Hematopoietic multipotent progenitor cell treated with erythropoietin and hydrocortisone succinate and interleukin-3 and kit ligand, for 4 days (in vitro differentiated cells): ENCODE measurements at regions not wholly inside any gene's neighbourhood (a gene's known extent, or its start where the extent isn't known, plus 50 kb on each side); places are given as distances from the start of the nearest gene placed in this dataset.
"Not testable (repeated sequence)": the region's sequence is repeated elsewhere in the genome, so short reads cannot be mapped to it uniquely, and the experiment has no call there.

ENCODE experiments used
- DNase-seq: peaks from one replicate; pipeline ENCODE4 v3.0.0-alpha.2; 2015

- DNase-seq: no peak
Observed at GRCh38 chr1:37166005-37166404, 131.7 kb upstream of the GRIK3 start.

- DNase-seq: no peak
Observed at GRCh38 chr1:37167479-37167878, 133.2 kb upstream of the GRIK3 start.

GRCh38 chr1:37169241-37169640, 134.9 kb upstream of the GRIK3 start:
- DNase-seq: no peak

- no peak for DNase-seq
Observed at GRCh38 chr1:37169743-37170275, 135.5 kb upstream of the GRIK3 start.

- DNase-seq: no peak
Observed at GRCh38 chr1:37171691-37172090, 137.4 kb upstream of the GRIK3 start.

GRCh38 chr1:37174341-37174740, 140.0 kb upstream of the GRIK3 start:
- DNase-seq: no peak

- no peak for DNase-seq
Observed at GRCh38 chr1:37174876-37175275, 140.6 kb upstream of the GRIK3 start.

GRCh38 chr1:37175666-37176215, 141.4 kb upstream of the GRIK3 start:
- no peak for DNase-seq

GRCh38 chr1:37176269-37176668, 142.0 kb upstream of the GRIK3 start:
- DNase-seq: no peak

GRCh38 chr1:37177230-37177864, 143.0 kb upstream of the GRIK3 start:
- DNase-seq: peak; percentile 65

GRCh38 chr1:37181425-37181824, 147.1 kb upstream of the GRIK3 start:
- no peak for DNase-seq

- no peak for DNase-seq
Observed at GRCh38 chr1:37184789-37185188, 150.5 kb upstream of the GRIK3 start.

- peak; percentile 1 for DNase-seq
Observed at GRCh38 chr1:37186246-37186756, 152.0 kb upstream of the GRIK3 start.

- no peak for DNase-seq
Observed at GRCh38 chr1:37189111-37189510, 154.8 kb upstream of the GRIK3 start.

GRCh38 chr1:37197411-37197810, 163.1 kb upstream of the GRIK3 start:
- no peak for DNase-seq

GRCh38 chr1:37214305-37214704, 180.0 kb upstream of the GRIK3 start:
- DNase-seq: not testable (repeated sequence)

GRCh38 chr1:37233606-37234005, 199.3 kb upstream of the GRIK3 start:
- no peak for DNase-seq

- DNase-seq: no peak
Observed at GRCh38 chr1:37234941-37235418, 200.7 kb upstream of the GRIK3 start.

GRCh38 chr1:37237948-37238347, 203.6 kb upstream of the GRIK3 start:
- DNase-seq: no peak

- no peak for DNase-seq
Observed at GRCh38 chr1:37238364-37239224, 204.3 kb upstream of the GRIK3 start.

- DNase-seq: no peak
Observed at GRCh38 chr1:37239225-37239740, 205.0 kb upstream of the GRIK3 start.

GRCh38 chr1:37240897-37241296, 206.6 kb upstream of the GRIK3 start:
- no peak for DNase-seq

- no peak for DNase-seq
Observed at GRCh38 chr1:37242501-37242900, 208.2 kb upstream of the GRIK3 start.
